GM19043 (cell line): ENCODE measurements at regions not wholly inside any gene's neighbourhood (a gene's known extent, or its start where the extent isn't known, plus 50 kb on each side); places are given as distances from the start of the nearest gene placed in this dataset.

ENCODE experiments used
- ATAC-seq: cut with Tn5 transposase; IDR thresholded peaks from one replicate; pipeline ENCODE4 v1.9.1; 2021; ENCODE audit warnings: low read depth; ENCODE audit not compliant: unreplicated experiment

DNA sequence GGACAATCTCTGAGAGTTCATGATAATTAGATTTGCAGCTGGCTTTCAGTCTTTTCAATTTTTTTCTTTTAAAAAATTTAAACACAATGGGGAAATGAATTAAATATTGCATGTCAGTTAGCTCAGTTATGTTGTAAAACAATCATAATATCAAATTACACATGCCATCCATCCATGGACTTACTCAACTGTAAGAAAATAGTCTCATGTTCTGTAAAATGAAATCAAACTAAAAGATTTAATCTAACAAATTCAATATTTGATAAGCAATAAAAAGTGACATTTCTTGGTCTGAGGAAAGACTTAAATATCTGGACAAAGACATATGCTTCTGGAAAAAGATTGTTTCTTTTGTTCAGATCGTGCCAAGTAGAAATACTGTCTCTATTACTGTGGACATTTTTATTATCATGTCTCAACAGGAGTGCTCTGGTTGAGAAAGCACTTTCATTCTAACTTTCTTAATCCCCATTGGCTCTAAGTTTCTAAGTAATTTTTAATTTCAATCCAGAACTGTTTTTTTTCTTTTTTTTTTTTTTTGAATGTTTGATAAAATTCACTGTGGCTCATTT, 179.2 kb upstream of the FAM3C start:
- no peak for ATAC-seq

DNA sequence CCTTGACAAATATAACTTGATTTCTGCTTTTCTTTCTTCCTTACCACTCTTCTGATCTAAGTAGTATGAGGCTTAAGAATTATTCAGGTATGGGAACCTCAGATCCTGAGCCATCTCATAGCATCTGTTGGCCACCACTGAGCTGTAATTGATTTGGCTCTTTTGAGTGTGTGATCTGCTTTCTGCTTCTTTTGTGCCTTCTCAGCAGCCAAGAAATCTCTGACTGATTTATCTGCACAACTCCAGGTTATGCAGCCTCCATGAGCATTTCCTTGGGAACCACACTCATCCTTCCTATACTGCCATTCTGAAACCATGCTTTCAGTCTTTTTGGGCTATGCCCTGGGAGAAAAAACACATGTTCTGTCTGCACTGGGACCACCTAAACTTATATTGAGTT, 178.0 kb upstream of the FAM3C start:
- ATAC-seq, result no peak

DNA sequence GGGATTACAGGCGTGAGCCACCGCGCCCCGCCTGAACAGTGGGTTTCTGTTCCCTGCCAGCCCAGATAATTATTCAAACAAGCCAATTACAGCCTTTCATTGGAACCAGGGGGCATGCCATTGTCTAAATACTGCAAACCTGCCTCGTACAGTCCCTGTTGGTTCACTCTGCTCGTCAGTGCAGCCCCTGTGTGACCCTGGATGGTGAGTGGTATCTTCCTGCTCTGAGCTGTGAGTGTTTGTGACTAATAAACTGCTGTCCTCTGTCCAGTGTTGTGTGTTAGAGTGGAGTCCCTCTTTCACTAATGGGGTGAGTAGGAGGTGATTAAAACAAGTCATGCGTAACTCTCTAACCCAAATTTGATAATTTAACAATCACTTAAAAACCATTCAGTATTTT, 176.5 kb upstream of the FAM3C start:
- ATAC-seq, result no peak

DNA sequence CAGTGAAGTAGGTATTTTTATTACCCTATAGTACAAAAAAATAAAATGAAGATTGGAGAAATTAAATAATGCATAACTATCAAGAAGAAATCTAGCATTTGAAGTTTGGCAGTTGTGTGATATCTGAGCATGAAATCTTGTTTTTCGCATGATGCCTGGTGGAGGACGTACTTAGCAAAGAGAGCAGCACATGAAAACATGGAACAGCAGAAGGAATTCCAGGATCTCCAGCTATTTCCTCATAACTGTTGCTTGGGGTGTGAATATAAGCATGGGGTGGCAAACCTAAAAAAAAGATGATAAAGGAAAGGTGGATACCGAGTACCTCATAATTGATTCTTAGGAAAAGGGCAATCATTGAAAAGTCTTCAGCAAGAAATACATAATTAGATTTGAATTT, 174.3 kb upstream of the FAM3C start:
- no peak for ATAC-seq

DNA sequence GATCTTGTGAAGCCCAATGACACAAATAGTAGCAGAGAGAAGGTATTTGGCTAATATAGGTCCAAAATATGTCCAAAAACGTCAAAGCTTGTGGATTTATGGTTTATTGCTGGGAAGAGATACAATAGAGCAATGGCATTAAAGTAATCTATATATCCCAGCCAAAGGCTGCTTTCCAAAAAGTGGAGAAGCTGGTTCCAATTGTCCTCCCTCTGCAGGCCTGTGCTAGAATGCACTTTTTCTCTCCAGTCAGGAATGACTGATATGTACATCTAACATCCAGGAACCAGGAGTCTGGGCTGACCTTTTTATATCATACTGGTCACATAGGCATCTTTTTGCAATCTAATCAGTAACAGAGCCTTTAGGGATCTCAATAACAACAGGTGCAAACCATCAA, 167.1 kb upstream of the FAM3C start:
- ATAC-seq, result no peak

DNA sequence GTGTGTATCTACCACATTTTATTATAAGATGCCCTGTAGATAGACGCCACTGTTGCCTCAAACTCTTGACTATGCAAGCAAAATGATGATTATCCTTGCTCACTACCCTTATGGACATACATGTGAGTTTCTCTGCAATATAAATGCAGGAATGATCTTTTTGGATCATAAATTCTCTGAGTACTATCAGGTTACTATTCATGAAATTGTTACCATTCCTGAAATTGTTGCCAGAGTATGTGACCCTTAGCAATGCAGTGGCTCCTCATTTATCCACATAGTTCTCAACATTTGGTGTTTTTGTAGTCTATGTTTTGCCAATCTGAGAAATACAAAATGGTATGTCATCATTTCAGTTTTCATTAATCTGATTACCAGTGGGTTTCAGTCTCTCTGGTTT, 166.2 kb upstream of the FAM3C start:
- ATAC-seq, result no peak

DNA sequence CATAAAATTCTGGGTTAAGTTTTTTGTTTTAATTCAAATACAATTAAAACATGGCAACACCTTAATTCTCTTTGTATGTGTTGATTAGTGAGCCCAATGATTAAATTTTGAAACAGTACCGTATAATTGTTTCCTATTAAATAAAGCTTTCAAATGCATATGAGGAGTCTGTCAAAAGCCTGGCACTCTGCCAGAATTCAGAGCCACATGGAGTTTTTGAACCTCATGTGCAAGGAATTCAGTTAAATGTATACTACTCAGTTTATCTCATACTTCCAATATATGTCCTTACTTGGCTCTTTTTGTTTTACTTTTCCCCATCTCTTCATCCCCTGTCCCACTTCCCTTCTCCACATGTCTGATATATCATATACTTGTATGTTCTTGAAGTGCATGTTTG, 165.6 kb upstream of the FAM3C start:
- no peak for ATAC-seq

DNA sequence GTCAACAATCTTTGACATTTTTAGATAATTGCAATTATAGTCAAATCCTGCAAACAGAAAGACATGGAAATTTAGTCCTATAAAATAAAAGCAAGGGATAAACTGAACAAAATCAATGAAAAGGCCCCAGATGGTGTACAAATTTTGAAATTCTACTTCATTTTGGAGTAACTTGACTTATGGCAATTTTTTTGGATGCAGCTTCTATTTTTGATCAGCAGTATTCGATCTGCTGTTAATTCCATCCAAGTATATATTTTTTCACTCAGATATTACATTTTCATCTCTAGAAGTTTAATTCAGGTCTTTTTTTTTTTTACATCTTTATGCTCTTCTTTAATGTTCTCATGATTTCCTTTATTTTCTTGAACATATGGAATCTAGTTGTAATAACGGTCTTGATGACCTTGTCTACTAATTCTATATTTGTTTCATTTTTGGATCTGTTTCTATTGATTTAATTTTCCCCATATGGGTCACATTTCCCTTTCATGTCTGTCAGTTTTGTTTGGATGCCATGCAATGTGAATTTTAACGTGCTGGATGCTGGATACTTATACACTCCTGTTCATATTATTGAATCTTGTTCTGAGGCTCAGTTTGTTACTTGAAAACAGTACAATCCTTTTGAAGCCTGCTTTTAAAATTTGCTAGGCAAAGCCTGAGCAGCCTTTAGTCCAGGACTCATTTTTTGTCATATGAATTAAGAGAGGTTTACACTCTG, 164.3 kb upstream of the FAM3C start:
- ATAC-seq, result no peak

DNA sequence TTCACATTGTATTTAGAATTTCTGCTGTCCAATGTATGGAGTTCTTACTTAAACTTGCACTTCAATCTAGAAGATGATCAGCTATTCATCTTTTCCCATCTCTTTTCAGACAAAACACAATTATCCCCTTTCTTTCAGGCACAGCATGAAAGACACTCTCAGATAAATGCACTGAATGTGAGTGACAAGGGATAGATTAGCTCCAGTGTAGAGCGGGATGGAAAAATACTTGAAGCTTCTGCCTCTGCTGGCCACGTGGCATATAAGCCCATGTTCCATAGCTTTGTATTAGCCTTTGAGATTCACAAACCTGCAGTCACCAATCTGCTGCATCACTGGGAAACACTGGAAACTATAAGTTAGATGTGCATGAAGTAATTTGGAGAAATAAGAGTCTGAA, 162.2 kb upstream of the FAM3C start:
- no peak for ATAC-seq

DNA sequence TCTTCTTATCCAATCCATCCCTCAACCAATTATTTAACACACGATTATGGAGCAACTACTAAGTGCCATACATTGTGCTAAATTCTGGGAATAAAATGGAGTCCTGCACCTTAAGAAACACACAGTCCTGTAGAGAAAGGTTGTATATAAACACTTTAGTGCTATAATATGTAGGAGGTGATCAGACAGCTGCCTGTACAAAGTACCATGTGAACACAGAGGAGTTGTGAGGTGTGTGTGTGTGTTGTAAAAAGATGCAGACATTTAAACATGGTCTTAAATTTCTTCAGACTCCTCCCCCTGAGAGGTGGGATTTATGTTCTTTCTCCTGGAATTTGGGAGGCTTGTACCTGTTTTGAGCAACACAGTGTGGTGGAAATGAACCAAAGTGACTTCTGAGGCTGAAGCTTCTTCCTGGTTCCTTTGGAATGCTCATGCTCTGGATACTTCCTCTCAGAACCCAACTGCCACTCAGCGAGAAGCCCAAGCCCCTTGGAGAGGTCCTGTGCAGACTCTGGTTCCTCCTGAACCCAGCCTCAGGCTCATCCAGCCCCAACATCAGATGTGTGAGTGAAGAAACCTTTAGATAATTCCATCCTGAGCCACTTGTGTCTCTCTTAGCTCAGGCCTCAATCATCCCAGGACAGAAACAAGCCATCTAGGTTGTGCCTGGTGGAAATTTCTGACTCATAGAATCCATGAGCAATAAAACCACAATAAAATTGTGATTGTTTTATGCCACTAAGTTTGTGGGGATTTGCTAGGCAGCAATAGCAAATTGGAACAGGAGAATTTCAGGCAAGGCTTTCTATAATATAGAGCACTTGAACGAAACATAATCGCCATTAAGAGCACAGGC, 161.2 kb upstream of the FAM3C start:
- ATAC-seq, result no peak

DNA sequence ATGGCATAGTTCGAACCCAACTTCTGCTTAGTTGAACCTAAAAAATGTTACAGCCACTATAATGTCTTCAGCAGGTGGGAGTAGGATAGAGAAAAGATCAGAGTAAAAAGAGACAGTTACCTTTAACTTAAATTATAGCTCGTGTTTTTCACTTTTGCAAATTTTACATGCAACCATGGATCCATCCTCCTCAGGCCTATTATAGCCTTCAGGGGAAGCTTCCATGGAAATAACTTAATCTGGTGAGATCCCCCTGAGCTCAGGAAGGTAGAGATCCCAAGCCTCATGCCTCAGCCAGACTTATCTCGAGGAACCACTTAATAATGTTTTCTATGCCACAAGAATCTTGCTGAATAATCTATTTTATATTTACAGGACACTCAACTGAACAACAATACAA, 159.4 kb upstream of the FAM3C start:
- ATAC-seq, result no peak

DNA sequence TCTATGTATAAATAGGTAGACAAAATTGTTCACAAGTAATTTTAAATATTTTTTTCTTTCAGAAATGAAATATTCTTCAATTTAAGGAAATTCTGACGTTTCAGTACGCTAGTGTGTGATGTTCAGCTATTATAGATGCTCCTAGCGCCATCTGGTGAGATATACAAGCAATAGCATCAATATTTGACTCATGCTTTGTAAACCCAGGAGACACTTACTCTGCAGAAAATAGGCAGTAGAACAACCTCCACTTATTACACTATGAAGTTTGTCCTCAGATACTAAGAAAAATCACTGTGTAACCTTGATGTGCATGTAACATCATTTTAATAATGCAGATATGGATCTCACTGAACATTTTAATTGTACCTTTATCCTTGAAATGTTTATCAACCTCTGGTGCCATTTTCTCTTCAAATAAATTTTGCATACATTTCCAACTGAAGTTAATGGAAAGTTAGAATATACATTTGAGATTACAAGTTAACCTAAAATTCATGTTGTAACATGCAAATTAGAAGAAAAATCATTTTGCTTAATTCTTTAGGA, 151.5 kb upstream of the FAM3C start:
- ATAC-seq, result peak; percentile 66

DNA sequence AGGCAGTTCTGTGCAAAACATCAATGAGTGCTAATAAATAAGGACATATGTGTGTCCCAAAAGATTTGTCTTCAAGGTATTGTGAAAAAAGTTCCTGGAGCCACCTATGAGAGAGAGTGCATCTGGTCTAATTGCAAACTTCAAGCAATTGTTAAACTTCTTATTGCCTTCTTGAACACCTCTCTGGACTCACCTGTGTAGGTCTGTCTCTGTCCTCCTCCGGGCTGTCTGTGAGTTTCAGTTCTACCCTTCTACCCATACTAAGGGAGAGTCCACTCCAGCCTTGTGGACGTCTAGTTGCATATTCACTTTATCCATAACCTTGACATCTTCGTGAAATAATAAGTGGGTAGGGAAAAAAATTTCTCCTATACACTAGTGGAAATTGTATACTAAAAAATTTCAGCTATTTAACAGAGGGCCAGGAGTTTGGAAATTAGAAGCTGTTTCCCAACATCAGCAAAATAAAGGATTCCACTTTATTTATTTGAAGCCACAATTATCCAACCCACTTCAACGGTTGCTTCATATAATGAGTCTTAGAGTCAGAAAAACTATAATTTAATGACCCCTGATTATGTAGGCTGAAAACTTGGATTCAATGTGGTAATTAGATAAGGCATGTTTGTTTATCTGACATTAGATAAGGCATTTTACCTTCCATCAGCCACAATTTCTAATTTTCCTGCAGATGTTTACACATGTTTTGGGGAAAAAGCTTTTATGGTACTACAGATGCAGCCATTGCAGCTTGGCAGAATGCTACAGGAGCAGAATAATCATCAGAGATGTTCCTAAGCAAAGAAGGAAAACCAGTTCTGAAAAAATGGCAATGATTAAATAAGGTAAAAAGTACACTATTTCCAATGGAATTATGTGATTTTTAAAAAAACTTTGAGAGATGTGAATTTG, 150.8 kb upstream of the FAM3C start:
- no peak for ATAC-seq

DNA sequence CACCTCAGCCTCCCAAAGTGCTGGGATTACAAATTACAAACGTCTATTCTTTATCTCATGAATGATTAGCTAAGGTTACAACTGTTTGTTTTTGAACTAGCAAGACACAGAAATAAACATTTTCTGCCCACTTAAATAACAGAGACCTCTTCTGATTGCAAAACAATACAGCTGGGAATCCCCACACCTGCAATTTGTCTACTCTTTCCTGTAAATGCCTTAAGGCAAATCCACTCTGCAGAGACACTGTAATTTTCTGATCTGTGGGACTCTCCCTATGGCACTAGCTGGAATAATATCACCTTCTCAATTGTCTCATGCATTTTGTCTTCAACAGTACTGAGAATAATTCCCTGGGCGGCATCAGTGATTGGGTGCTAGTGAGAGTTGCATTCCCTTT, 149.3 kb upstream of the FAM3C start:
- no peak for ATAC-seq

DNA sequence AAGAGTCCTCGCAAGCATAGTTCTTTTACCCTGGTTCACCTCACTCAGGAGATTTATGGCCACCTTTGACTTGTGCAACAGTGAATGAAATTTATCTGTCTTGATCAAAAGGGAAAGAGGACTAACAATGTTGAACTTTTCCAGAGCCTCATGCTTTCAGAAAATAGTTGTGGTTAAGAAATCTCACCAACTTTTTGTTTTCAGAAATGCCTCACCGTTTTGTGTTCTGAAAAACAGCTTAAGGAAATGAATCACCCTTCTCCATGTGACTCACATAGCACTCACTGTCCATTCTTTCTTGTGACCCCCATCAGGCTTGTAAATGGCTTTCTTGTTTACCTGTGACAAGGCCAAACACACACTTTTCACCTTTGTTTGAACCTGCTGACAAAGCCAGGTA, 148.6 kb upstream of the FAM3C start:
- peak; percentile 70 for ATAC-seq

DNA sequence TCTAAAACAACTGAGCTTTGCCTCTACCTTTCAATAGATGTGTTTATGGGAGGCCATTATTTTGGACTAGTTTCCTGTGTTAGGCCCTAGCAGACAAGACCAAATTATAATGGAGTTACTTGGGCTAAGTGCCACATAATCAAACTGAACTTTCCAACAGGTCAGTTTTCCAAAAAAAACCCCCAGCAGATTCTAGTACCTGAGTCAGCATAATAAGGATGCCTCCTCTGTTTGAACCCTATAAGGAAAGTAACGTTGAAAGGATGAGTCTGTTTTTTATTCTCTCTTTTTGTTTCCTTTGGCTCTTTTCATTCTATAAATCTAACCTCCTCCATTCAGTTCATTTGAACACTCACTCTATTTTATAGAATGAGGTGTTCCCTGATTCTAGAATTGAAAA, 148.1 kb upstream of the FAM3C start:
- no peak for ATAC-seq

DNA sequence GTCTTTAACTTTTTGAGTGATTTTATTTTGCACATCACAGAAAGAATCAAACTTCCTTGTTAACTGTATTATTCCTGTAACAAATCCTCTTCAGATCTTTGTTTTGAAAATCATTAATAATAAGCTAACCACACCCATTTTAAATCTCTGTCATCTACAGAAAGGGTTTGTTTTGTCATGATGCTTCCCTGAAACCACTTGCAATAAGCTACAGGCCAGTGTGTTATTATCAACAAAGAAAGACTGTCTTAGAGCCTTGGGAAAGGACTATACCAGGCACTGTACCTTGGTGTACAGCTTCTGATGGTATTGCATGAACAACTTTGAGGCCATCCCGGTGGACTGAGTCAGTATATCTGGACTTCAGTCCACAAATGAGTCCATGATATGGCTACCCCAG, 145.3 kb upstream of the FAM3C start:
- no peak for ATAC-seq

DNA sequence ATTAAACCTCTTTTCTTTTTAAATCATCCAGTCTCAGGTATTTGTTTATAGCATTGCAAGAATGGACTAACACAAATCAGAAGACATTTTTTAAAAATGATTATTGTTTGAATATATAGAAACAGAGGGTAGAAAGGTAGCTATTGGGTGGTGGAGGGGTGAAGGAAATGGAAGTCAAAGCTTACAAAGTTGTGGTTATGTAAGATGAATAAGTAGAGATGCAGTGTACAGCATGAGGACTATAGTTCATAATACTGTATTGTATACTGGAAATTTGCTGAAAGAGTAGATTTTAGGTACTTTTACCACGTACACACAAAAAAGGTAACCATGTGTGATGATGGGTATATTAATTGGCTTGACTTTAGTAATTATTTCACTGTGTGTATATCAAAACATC, 144.0 kb upstream of the FAM3C start:
- ATAC-seq, result no peak

DNA sequence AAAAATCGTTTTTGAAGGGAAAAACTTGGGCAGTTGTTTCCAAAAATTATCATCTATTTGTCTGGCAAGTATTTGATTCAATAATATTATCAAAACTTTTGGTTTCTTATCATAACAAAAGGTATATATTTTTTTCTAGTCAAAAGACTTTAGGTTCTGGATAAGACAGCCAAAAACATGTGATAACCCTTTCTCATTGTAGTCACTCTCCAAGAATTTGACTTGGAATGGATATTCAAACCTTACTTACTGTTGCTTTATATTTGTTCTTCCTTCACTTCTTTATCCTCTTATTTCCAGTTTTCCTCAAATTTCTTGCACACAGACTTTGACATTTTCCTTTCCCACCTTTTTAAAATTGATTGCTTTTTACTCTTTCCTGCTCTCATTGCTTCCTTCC, 140.9 kb upstream of the FAM3C start:
- no peak for ATAC-seq
